ENCODE measurements at regions not wholly inside any gene's neighbourhood (a gene's known extent, or its start where the extent isn't known, plus 50 kb on each side); places are given as distances from the start of the nearest gene placed in this dataset.
A peak's percentile ranks its signal among the peaks of the same experiment; 100 is the strongest.

GRCh38 chr13:63699948-63700347 is 2284.3 kb upstream of the PCDH20 start:
- intact Hi-C loops (cut with DNase I, micrococcal nuclease): no loop called here
- peaks cover 33% of the 10 kb centered on the region for H3K9me3 ChIP-seq
- no peak for ATAC-seq
- no peak for TF ChIP-seq CTCF (IDR thresholded peaks at IDR 0.05)
- H3K4me1 ChIP-seq (ENCODE audit: low read depth): no peaks in the 10 kb centered on the region
- no peaks in the 10 kb centered on the region for H3K36me3 ChIP-seq (ENCODE audit: low read depth)
- no peak for DNase-seq
- no peak overlapping the region for H3K4me3 ChIP-seq

- TF ChIP-seq CTCF (IDR thresholded peaks at IDR 0.05): no peak
- H3K4me3 ChIP-seq: no peak overlapping the region
- DNase-seq: no peak
- no peaks in the 10 kb centered on the region for H3K36me3 ChIP-seq (ENCODE audit: low read depth)
- intact Hi-C loops (cut with DNase I, micrococcal nuclease): no loop called here
- no peak for ATAC-seq
- peaks cover 30% of the 10 kb centered on the region for H3K9me3 ChIP-seq
- H3K4me1 ChIP-seq (ENCODE audit: low read depth): no peaks in the 10 kb centered on the region
Measured at GRCh38 chr13:63696055-63696454, 2280.4 kb upstream of the PCDH20 start.

GRCh38 chr13:63693696-63694095 is 2278.0 kb upstream of the PCDH20 start:
- H3K9me3 ChIP-seq: peaks cover 19% of the 10 kb centered on the region
- no peak for TF ChIP-seq CTCF (IDR thresholded peaks at IDR 0.05)
- peak in 1 of 3 donors; percentile 35 for DNase-seq
- intact Hi-C loops (cut with DNase I, micrococcal nuclease): no loop called here
- no peaks in the 10 kb centered on the region for H3K4me1 ChIP-seq (ENCODE audit: low read depth)
- ATAC-seq: no peak
- no peaks in the 10 kb centered on the region for H3K36me3 ChIP-seq (ENCODE audit: low read depth)
- H3K4me3 ChIP-seq: no peak overlapping the region

- no peaks in the 10 kb centered on the region for H3K36me3 ChIP-seq (ENCODE audit: low read depth)
- TF ChIP-seq CTCF (IDR thresholded peaks at IDR 0.05): no peak
- intact Hi-C loops (cut with DNase I, micrococcal nuclease): no loop called here
- H3K9me3 ChIP-seq: peaks cover 34% of the 10 kb centered on the region
- H3K4me1 ChIP-seq (ENCODE audit: low read depth): no peaks in the 10 kb centered on the region
- DNase-seq (no peak), ATAC-seq (no peak)
- H3K4me3 ChIP-seq: no peak overlapping the region
Measured at GRCh38 chr13:63691474-63691873, 2275.8 kb upstream of the PCDH20 start.

GRCh38 chr13:63690672-63691071 is 2275.0 kb upstream of the PCDH20 start:
- ATAC-seq (no peak), DNase-seq (no peak)
- no peaks in the 10 kb centered on the region for H3K36me3 ChIP-seq (ENCODE audit: low read depth)

More at GRCh38 chr13:63690672-63691071, 2275.0 kb upstream of the PCDH20 start:
- TF ChIP-seq CTCF (IDR thresholded peaks at IDR 0.05): no peak
- peaks cover 34% of the 10 kb centered on the region for H3K9me3 ChIP-seq
- H3K4me3 ChIP-seq: no peak overlapping the region
- intact Hi-C loops (cut with DNase I, micrococcal nuclease): no loop called here
- H3K4me1 ChIP-seq (ENCODE audit: low read depth): no peaks in the 10 kb centered on the region

Data from mucosa of descending colon (tissue), 3 donors.